Fibroblast of pulmonary artery (primary cell): ENCODE measurements at regions not wholly inside any gene's neighbourhood (a gene's known extent, or its start where the extent isn't known, plus 50 kb on each side); places are given as distances from the start of the nearest gene placed in this dataset.
A peak's percentile ranks its signal among the peaks of the same experiment; 100 is the strongest.

ENCODE experiments used
- DNase-seq: peaks from one replicate; pipeline ENCODE4 v3.0.0-alpha.2; 2010; ENCODE audit warnings: low read depth
- H3K4me3 ChIP-seq: replicated peaks from 2 replicates; pipeline ENCODE4 v1.5.1; 2011; ENCODE audit warnings: low read depth, mild to moderate bottlenecking, control low read depth, low read length, moderate library complexity
- CTCF ChIP-seq: IDR thresholded peaks from 2 replicates; pipeline ENCODE4 v1.5.1; 2011; ENCODE audit warnings: mild to moderate bottlenecking, control low read depth, low read length, inconsistent platforms; ENCODE audit errors: missing control alignments

GRCh38 chr3:27545061-27545460 is 60.9 kb upstream of the SLC4A7 start:
- DNase-seq: no peak
- H3K4me3 ChIP-seq: no peak overlapping the region
- TF ChIP-seq CTCF: no peak

- no peak for TF ChIP-seq CTCF
- H3K4me3 ChIP-seq: no peak overlapping the region
- peak; percentile 90 for DNase-seq
Observed at GRCh38 chr3:27544372-27544865, 60.2 kb upstream of the SLC4A7 start.

GRCh38 chr3:27542476-27542875 is 58.3 kb upstream of the SLC4A7 start:
- TF ChIP-seq CTCF: no peak
- no peak overlapping the region for H3K4me3 ChIP-seq
- no peak for DNase-seq

- no peak overlapping the region for H3K4me3 ChIP-seq
- DNase-seq: no peak
- no peak for TF ChIP-seq CTCF
Observed at GRCh38 chr3:27540231-27540630, 56.0 kb upstream of the SLC4A7 start.

- H3K4me3 ChIP-seq: no peak overlapping the region
- DNase-seq: no peak
- TF ChIP-seq CTCF: no peak
Observed at GRCh38 chr3:27536491-27536890, 52.3 kb upstream of the SLC4A7 start.

GRCh38 chr3:27535809-27536392 is 51.7 kb upstream of the SLC4A7 start:
- TF ChIP-seq CTCF: no peak
- DNase-seq: peak; percentile 29
- no peak overlapping the region for H3K4me3 ChIP-seq
